IMR-90 (cell line): ENCODE measurements at regions not wholly inside any gene's neighbourhood (a gene's known extent, or its start where the extent isn't known, plus 50 kb on each side); places are given as distances from the start of the nearest gene placed in this dataset.

Experiments used
- ATAC-seq: fragments of 200-7000 bp; cut with Tn5 transposase; 2 replicates; pipeline ENCODE4 v1.9.1; 2020; ENCODE audit warnings: low read depth, mild to moderate bottlenecking, moderate library complexity
- BruUV-seq: library from RNA; stranded (reverse); fragments of 400-500 nt; replicated peaks from 2 replicates; lab custom pipeline; 2021; lab: Mats Ljungman, UMichigan
- CTCF ChIA-PET: fragments of 300-600 bp; formaldehyde crosslinking; extraction: SDS; loops from one replicate; lab custom pipeline; 2021; ENCODE audit warnings: antibody characterized with exemption; lab: Yijun Ruan, JAX
- POLR2A ChIA-PET: fragments of 300-600 bp; sonication (Branson Sonifier 250); formaldehyde crosslinking; loops from one replicate; lab custom pipeline; 2022; ENCODE audit warnings: antibody characterized with exemption; ENCODE audit not compliant: unreplicated experiment; lab: Charles Lee
- DNase-seq: peaks from one replicate; pipeline ENCODE4 v3.0.0; 2013
- H2AFZ ChIP-seq: replicated peaks from 2 replicates; pipeline ENCODE3; 2013; ENCODE audit warnings: low read length, mild to moderate bottlenecking; ENCODE audit not compliant: poor library complexity
- H2AK5ac ChIP-seq: 2 replicates; pipeline ENCODE4 v1.6.1; 2013; ENCODE audit warnings: low read depth, low read length, inconsistent platforms
- H2AK9ac ChIP-seq: replicated peaks from 2 replicates; pipeline ENCODE3; 2013; ENCODE audit warnings: mild to moderate bottlenecking, low read depth, low read length, moderate library complexity; ENCODE audit not compliant: poor library complexity
- H2BK120ac ChIP-seq: 2 replicates; pipeline ENCODE4 v1.6.1; 2013; ENCODE audit warnings: low read depth, low read length, inconsistent platforms
- H2BK15ac ChIP-seq: 3 replicates; pipeline ENCODE4 v1.6.1; 2013; ENCODE audit warnings: low read depth, low read length, inconsistent platforms
- H2BK20ac ChIP-seq: 2 replicates; pipeline ENCODE4 v1.6.1; 2013; ENCODE audit warnings: low read depth, mild to moderate bottlenecking, inconsistent platforms, low read length, moderate library complexity
- H2BK5ac ChIP-seq: 2 replicates; pipeline ENCODE4 v1.6.1; 2013; ENCODE audit warnings: mild to moderate bottlenecking, low read depth, low read length, inconsistent platforms; ENCODE audit not compliant: poor library complexity, severe bottlenecking
- H3K14ac ChIP-seq: replicated peaks from 2 replicates; pipeline ENCODE4 v1.6.1; 2013; ENCODE audit warnings: low read depth, low read length, inconsistent platforms
- H3K18ac ChIP-seq: 2 replicates; pipeline ENCODE4 v1.6.1; 2013; ENCODE audit warnings: low read depth, low read length, control low read depth
- H3K23ac ChIP-seq: 2 replicates; pipeline ENCODE4 v1.6.1; 2013; ENCODE audit warnings: low read depth, low read length, inconsistent platforms
- H3K27ac ChIP-seq: 2 replicates; pipeline ENCODE4 v1.5.1; 2013; ENCODE audit warnings: mild to moderate bottlenecking, control low read depth, low read length; ENCODE audit not compliant: insufficient read depth
- H3K27me3 ChIP-seq: 2 replicates; pipeline ENCODE4 v1.6.1; 2013; ENCODE audit warnings: low read length; ENCODE audit not compliant: control insufficient read depth, insufficient read depth
- H3K36me3 ChIP-seq: 2 replicates; pipeline ENCODE4 v1.6.1; 2013; ENCODE audit warnings: low read length, mixed read lengths; ENCODE audit not compliant: control insufficient read depth, insufficient read depth
- H3K4ac ChIP-seq: 2 replicates; pipeline ENCODE4 v1.6.1; 2013; ENCODE audit warnings: low read depth, low read length, inconsistent platforms
- H3K4me1 ChIP-seq: 2 replicates; pipeline ENCODE4 v1.6.1; 2013; ENCODE audit warnings: low read length, mixed read lengths; ENCODE audit not compliant: control insufficient read depth, insufficient read depth
- H3K4me2 ChIP-seq: 2 replicates; pipeline ENCODE4 v1.6.1; 2013; ENCODE audit warnings: low read depth, mild to moderate bottlenecking, control low read depth, low read length, moderate library complexity
- H3K4me3 ChIP-seq: 2 replicates; pipeline ENCODE4 v1.5.1; 2013; ENCODE audit warnings: low read depth, mild to moderate bottlenecking, control low read depth, low read length, moderate library complexity; ENCODE audit not compliant: insufficient read depth
- H3K56ac ChIP-seq: 2 replicates; pipeline ENCODE4 v1.6.1; 2013; ENCODE audit warnings: low read length, inconsistent platforms; ENCODE audit not compliant: insufficient read depth; ENCODE audit errors: extremely low read depth
- H3K79me1 ChIP-seq, 2 experiments: 2 replicates each; pipeline ENCODE4 v1.6.1; 2013; ENCODE audit warnings: low read length in 2 of 2, inconsistent platforms in 1 of 2, low read depth in 1 of 2
- H3K9ac ChIP-seq: 2 replicates; pipeline ENCODE4 v1.6.1; 2013; ENCODE audit warnings: low read depth, low read length, control low read depth
- H3K9me1 ChIP-seq: 2 replicates; pipeline ENCODE4 v1.6.1; 2013; ENCODE audit warnings: low read length, inconsistent platforms; ENCODE audit not compliant: insufficient read depth
- H3K9me3 ChIP-seq: 2 replicates; pipeline ENCODE4 v1.6.1; 2013; ENCODE audit warnings: low read length; ENCODE audit not compliant: control insufficient read depth, insufficient read depth
- H4K20me1 ChIP-seq: 2 replicates; pipeline ENCODE4 v1.6.1; 2013; ENCODE audit warnings: low read length, inconsistent platforms; ENCODE audit not compliant: insufficient read depth
- H4K5ac ChIP-seq: 2 replicates; pipeline ENCODE4 v1.6.1; 2013; ENCODE audit warnings: mild to moderate bottlenecking, low read depth, low read length, control low read depth
- H4K8ac ChIP-seq, 2 experiments: 2 replicates each; pipeline ENCODE4 v1.6.1; 2013; ENCODE audit warnings: low read depth in 2 of 2, low read length in 2 of 2, control low read depth in 1 of 2, inconsistent platforms in 1 of 2
- H4K91ac ChIP-seq: 2 replicates; pipeline ENCODE4 v1.6.1; 2013; ENCODE audit warnings: low read depth, low read length, inconsistent platforms; ENCODE audit not compliant: insufficient read depth
- CTCF ChIP-seq: conservative IDR thresholded peaks from 2 replicates; pipeline ENCODE4 v1.5.1; 2012; ENCODE audit warnings: mild to moderate bottlenecking, low read depth, low read length, improper control_type of control experiment
- FOS ChIP-seq: fragments of 150-350 bp; IDR thresholded peaks from 2 replicates; pipeline ENCODE4 v1.6.1; 2016; ENCODE audit warnings: low read depth, low read length
- RAD21 ChIP-seq: IDR thresholded peaks from 2 replicates; pipeline ENCODE4 v1.6.1; 2012; ENCODE audit warnings: low read length, improper control_type of control experiment
- SMC3 ChIP-seq: fragments of 150-350 bp; IDR thresholded peaks from 2 replicates; pipeline ENCODE4 v1.6.1; 2016; ENCODE audit warnings: low read depth, mild to moderate bottlenecking, antibody characterized with exemption, low read length, moderate library complexity
- WGBS, 2 experiments: methylation state at CpG; one replicate each; pipeline versions ENCODE4 v1.1.5 to v1.1.7; 2013; ENCODE audit warnings: missing lambda C conversion rate in 2 of 2; ENCODE audit not compliant: insufficient read length in 1 of 2; ENCODE audit errors: extremely low coverage in 2 of 2; 5-methylcytosine and 5-hydroxymethylcytosine counted together
- dilution Hi-C: fragments of 300-500 bp; cut with HindIII; formaldehyde crosslinking; loops from one replicate; pipeline ENCODE4 v1.14.3; 2018; ENCODE audit warnings: low sequenced_read_pairs; ENCODE audit not compliant: unreplicated experiment
- in situ Hi-C: fragments of 300-500 bp; cut with MboI; formaldehyde crosslinking; loops from 3 replicates; pipeline ENCODE4 v1.14.3; 2019; ENCODE audit warnings: low sequenced_read_pairs, inconsistent platforms, mixed read lengths
- intact Hi-C: fragments of 100-400 bp; cut with micrococcal nuclease; formaldehyde crosslinking; loops from 2 replicates; pipeline ENCODE4 v1.10.0; 2022

- POLR2A ChIA-PET, result no interaction called here
- BruUV-seq, result no TSS peak
- no peaks in the 10 kb centered on the region for H3K9me3 ChIP-seq
- no peak overlapping the region for H3K18ac ChIP-seq
- H3K56ac ChIP-seq, result no peak overlapping the region
- dilution Hi-C loops (no loop called here), intact Hi-C loops (loop anchor here (1.0 to 5.0 kb wide), 4 partner anchors 62 to 146 kb away; no protein-coding TSS in a partner anchor), in situ Hi-C loops (no loop called here)
- H3K23ac ChIP-seq, result no peak overlapping the region
- CTCF ChIA-PET, result interaction anchor here (1.9 kb wide), 1 partner anchor 112 kb away, joined by 10 read pairs; the partner anchor contains the start of gene DTX4
- no peak overlapping the region for H4K5ac ChIP-seq
- no peaks in the 10 kb centered on the region for H3K36me3 ChIP-seq
- H3K79me1 ChIP-seq, result no peaks in the 10 kb centered on the region
- H3K4me1 ChIP-seq, result no peaks in the 10 kb centered on the region
- H2BK15ac ChIP-seq, result no peak overlapping the region
- TF ChIP-seq SMC3 (peak; percentile 86), CTCF (peak; percentile 84), FOS (no peak), RAD21 (peak; percentile 75)
- no peak overlapping the region for H3K4me3 ChIP-seq
- H4K8ac ChIP-seq, result no peak overlapping the region
- peaks cover 25% of the 10 kb centered on the region for H3K27me3 ChIP-seq
- 13% methylated on average over 3 of the region's 14 CpGs; no CpG with 5 or more reads in 1 of the 2 experiments for WGBS, 2 experiments
- H2BK20ac ChIP-seq, result no peak overlapping the region
- DNase-seq, result peak; percentile 57
- H2AFZ ChIP-seq, result peak overlapping the region; percentile 33
- peak; percentile 88 for ATAC-seq
- no peak overlapping the region for H3K9ac ChIP-seq
- H4K20me1 ChIP-seq, result no peaks in the 10 kb centered on the region
- H2AK9ac ChIP-seq, result peak overlapping the region; percentile 70
- no peaks in the 10 kb centered on the region for H3K9me1 ChIP-seq
- H4K91ac ChIP-seq, result no peak overlapping the region
- H2BK120ac ChIP-seq, result no peak overlapping the region
- no peak overlapping the region for H3K27ac ChIP-seq
- no peak overlapping the region for H3K4ac ChIP-seq
- H3K14ac ChIP-seq, result no peak overlapping the region
- no peak overlapping the region for H3K4me2 ChIP-seq
- no peak overlapping the region for H2BK5ac ChIP-seq
- H2AK5ac ChIP-seq, result no peak overlapping the region
These were observed 71.4 kb upstream of the MPEG1 start for GRCh38 chr11:59283825-59284772.
